ENCODE measurements at regions not wholly inside any gene's neighbourhood (a gene's known extent, or its start where the extent isn't known, plus 50 kb on each side); places are given as distances from the start of the nearest gene placed in this dataset.

GRCh38 chr3:59284926-59285325 is 235.1 kb upstream of the CFAP20DC start:
- DNase-seq, result no peak

GRCh38 chr3:59280113-59280512 is 230.3 kb upstream of the CFAP20DC start:
- DNase-seq, result no peak

GRCh38 chr3:59277816-59278215 is 228.0 kb upstream of the CFAP20DC start:
- DNase-seq, result no peak

- DNase-seq, result no peak
Observed at GRCh38 chr3:59277201-59277600, 227.4 kb upstream of the CFAP20DC start.

GRCh38 chr3:59273976-59274375 is 224.2 kb upstream of the CFAP20DC start:
- DNase-seq, result no peak

GRCh38 chr3:59271971-59272370 is 222.1 kb upstream of the CFAP20DC start:
- no peak for DNase-seq

- DNase-seq, result no peak
Observed at GRCh38 chr3:59270921-59271320, 221.1 kb upstream of the CFAP20DC start.

- no peak for DNase-seq
Observed at GRCh38 chr3:59270209-59270608, 220.4 kb upstream of the CFAP20DC start.

GRCh38 chr3:59268170-59268569 is 218.3 kb upstream of the CFAP20DC start:
- DNase-seq, result no peak

- DNase-seq, result no peak
Observed at GRCh38 chr3:59267021-59267420, 217.2 kb upstream of the CFAP20DC start.

- DNase-seq, result no peak
Observed at GRCh38 chr3:59266551-59266950, 216.7 kb upstream of the CFAP20DC start.

GRCh38 chr3:59265566-59265965 is 215.7 kb upstream of the CFAP20DC start:
- DNase-seq, result no peak

GRCh38 chr3:59264366-59264765 is 214.5 kb upstream of the CFAP20DC start:
- DNase-seq, result no peak

GRCh38 chr3:59263152-59263551 is 213.3 kb upstream of the CFAP20DC start:
- no peak for DNase-seq

GRCh38 chr3:59262076-59262498 is 212.3 kb upstream of the CFAP20DC start:
- DNase-seq, result no peak

- no peak for DNase-seq
Observed at GRCh38 chr3:59261009-59261408, 211.2 kb upstream of the CFAP20DC start.

- no peak for DNase-seq
Observed at GRCh38 chr3:59258550-59259260, 208.9 kb upstream of the CFAP20DC start.

- no peak for DNase-seq
Observed at GRCh38 chr3:59257506-59257905, 207.7 kb upstream of the CFAP20DC start.

- no peak for DNase-seq
Observed at GRCh38 chr3:59256230-59256629, 206.4 kb upstream of the CFAP20DC start.

- no peak for DNase-seq
Observed at GRCh38 chr3:59254976-59255375, 205.2 kb upstream of the CFAP20DC start.

GRCh38 chr3:59254433-59254832 is 204.6 kb upstream of the CFAP20DC start:
- no peak for DNase-seq

GRCh38 chr3:59253523-59253922 is 203.7 kb upstream of the CFAP20DC start:
- DNase-seq, result no peak

- DNase-seq, result no peak
Observed at GRCh38 chr3:59251869-59252268, 202.0 kb upstream of the CFAP20DC start.

- DNase-seq, result no peak
Observed at GRCh38 chr3:59250600-59250999, 200.8 kb upstream of the CFAP20DC start.

- no peak for DNase-seq
Observed at GRCh38 chr3:59249698-59250361, 200.0 kb upstream of the CFAP20DC start.
